Osteocyte (in vitro differentiated cells): ENCODE measurements at regions not wholly inside any gene's neighbourhood (a gene's known extent, or its start where the extent isn't known, plus 50 kb on each side); places are given as distances from the start of the nearest gene placed in this dataset.
"Not testable (repeated sequence)": the region's sequence is repeated elsewhere in the genome, so short reads cannot be mapped to it uniquely, and the experiment has no call there.

ENCODE experiments used
- DNase-seq: peaks from one replicate; pipeline ENCODE4 v3.0.0; 2021; ENCODE audit warnings: mixed read lengths; ENCODE audit not compliant: unreplicated experiment; ENCODE audit errors: extremely low spot score
- H3K27ac Mint-ChIP-seq: one replicate; pipeline ENCODE4 v1.8.0; 2021; ENCODE audit warnings: mild to moderate bottlenecking, mixed read lengths; ENCODE audit not compliant: unreplicated experiment
- H3K27me3 Mint-ChIP-seq: one replicate; pipeline ENCODE4 v1.8.0; 2021; ENCODE audit warnings: mixed read lengths; ENCODE audit not compliant: unreplicated experiment
- H3K36me3 Mint-ChIP-seq: one replicate; pipeline ENCODE4 v1.8.0; 2021; ENCODE audit warnings: mixed read lengths; ENCODE audit not compliant: unreplicated experiment
- H3K4me1 Mint-ChIP-seq: one replicate; pipeline ENCODE4 v1.8.0; 2021; ENCODE audit warnings: mixed read lengths; ENCODE audit not compliant: unreplicated experiment
- H3K4me3 Mint-ChIP-seq: one replicate; pipeline ENCODE4 v1.8.0; 2021; ENCODE audit warnings: mild to moderate bottlenecking, moderate library complexity, mixed read lengths; ENCODE audit not compliant: unreplicated experiment
- H3K9me3 Mint-ChIP-seq: one replicate; pipeline ENCODE4 v1.8.0; 2021; ENCODE audit warnings: mixed read lengths; ENCODE audit not compliant: unreplicated experiment

- H3K36me3 Mint-ChIP-seq, DNase-seq, H3K27me3 Mint-ChIP-seq, H3K4me1 Mint-ChIP-seq, H3K9me3 Mint-ChIP-seq, H3K27ac Mint-ChIP-seq, H3K4me3 Mint-ChIP-seq: not testable (repeated sequence)
Measured at GRCh38 chr2:87237570-87238336, 216.1 kb upstream of the PLGLB1 start.

- H3K9me3 Mint-ChIP-seq, H3K4me1 Mint-ChIP-seq, H3K27me3 Mint-ChIP-seq, DNase-seq, H3K27ac Mint-ChIP-seq, H3K4me3 Mint-ChIP-seq, H3K36me3 Mint-ChIP-seq: not testable (repeated sequence)
Measured at GRCh38 chr2:87239558-87240215, 218.0 kb upstream of the PLGLB1 start.

- H3K4me1 Mint-ChIP-seq, H3K36me3 Mint-ChIP-seq, DNase-seq, H3K9me3 Mint-ChIP-seq, H3K4me3 Mint-ChIP-seq, H3K27me3 Mint-ChIP-seq: not testable (repeated sequence)
- H3K27ac Mint-ChIP-seq: peak overlapping the region; percentile 71
Measured at GRCh38 chr2:87246066-87246717, 224.5 kb upstream of the PLGLB1 start.

- not testable (repeated sequence) for H3K4me3 Mint-ChIP-seq, H3K27ac Mint-ChIP-seq, DNase-seq, H3K27me3 Mint-ChIP-seq, H3K4me1 Mint-ChIP-seq, H3K9me3 Mint-ChIP-seq, H3K36me3 Mint-ChIP-seq
Measured at GRCh38 chr2:87252046-87252445, 230.4 kb upstream of the PLGLB1 start.

- not testable (repeated sequence) for H3K4me1 Mint-ChIP-seq, H3K27ac Mint-ChIP-seq, H3K36me3 Mint-ChIP-seq, H3K27me3 Mint-ChIP-seq, H3K4me3 Mint-ChIP-seq, H3K9me3 Mint-ChIP-seq, DNase-seq
Measured at GRCh38 chr2:87254562-87254961, 232.9 kb upstream of the PLGLB1 start.

- H3K4me1 Mint-ChIP-seq, H3K9me3 Mint-ChIP-seq, H3K27me3 Mint-ChIP-seq: not testable (repeated sequence)
Measured at GRCh38 chr2:87255410-87255809, 233.8 kb upstream of the PLGLB1 start.

GRCh38 chr2:87258887-87259286 is 237.2 kb upstream of the PLGLB1 start:
- not testable (repeated sequence) for H3K27me3 Mint-ChIP-seq

More at GRCh38 chr2:87255410-87255809, 233.8 kb upstream of the PLGLB1 start:
- H3K36me3 Mint-ChIP-seq, DNase-seq, H3K27ac Mint-ChIP-seq, H3K4me3 Mint-ChIP-seq: not testable (repeated sequence)

GRCh38 chr2:87262184-87262702 is 240.6 kb upstream of the PLGLB1 start:
- not testable (repeated sequence) for H3K36me3 Mint-ChIP-seq, H3K4me1 Mint-ChIP-seq, DNase-seq, H3K4me3 Mint-ChIP-seq, H3K27ac Mint-ChIP-seq, H3K9me3 Mint-ChIP-seq, H3K27me3 Mint-ChIP-seq

More at GRCh38 chr2:87258887-87259286, 237.2 kb upstream of the PLGLB1 start:
- not testable (repeated sequence) for H3K4me3 Mint-ChIP-seq, H3K9me3 Mint-ChIP-seq, H3K27ac Mint-ChIP-seq, H3K4me1 Mint-ChIP-seq, H3K36me3 Mint-ChIP-seq, DNase-seq
